Common myeloid progenitor, CD34-positive (primary cell): ENCODE measurements at regions not wholly inside any gene's neighbourhood (a gene's known extent, or its start where the extent isn't known, plus 50 kb on each side); places are given as distances from the start of the nearest gene placed in this dataset.
"Not testable (repeated sequence)": the region's sequence is repeated elsewhere in the genome, so short reads cannot be mapped to it uniquely, and the experiment has no call there.

Experiments
- CTCF ChIA-PET: fragments of 350-600 bp; sonication (Branson Sonifier 250); formaldehyde crosslinking; loops from one replicate; lab custom pipeline; 2021; ENCODE audit warnings: antibody characterized with exemption; lab: Charles Lee
- POLR2A ChIA-PET: fragments of 350-600 bp; sonication (Branson Sonifier 250); formaldehyde crosslinking; loops from one replicate; lab custom pipeline; 2021; ENCODE audit warnings: antibody characterized with exemption; lab: Charles Lee
- DNase-seq, 3 donors: peaks; one replicate each; pipeline versions ENCODE4 v3.0.0 to v3.0.0-alpha.2; 2013
- H3K27ac ChIP-seq, 2 experiments: 1 replicate in 1 of 2; 2 replicates in 1 of 2; pipeline ENCODE4 v1.7.0; 2013; ENCODE audit warnings: inconsistent platforms in 2 of 2, low read length in 2 of 2, mild to moderate bottlenecking in 2 of 2, low read depth in 1 of 2, moderate library complexity in 1 of 2; ENCODE audit not compliant: severe bottlenecking in 2 of 2, insufficient read depth in 1 of 2, poor library complexity in 1 of 2
- H3K27me3 ChIP-seq, 5 experiments: replicated peaks in 2 of 5; 1 replicate in 3 of 5; 2 replicates in 2 of 5; pipeline versions ENCODE4 v1.6.1 to v1.7.0; 2013; ENCODE audit warnings: low read length in 4 of 5, mild to moderate bottlenecking in 2 of 5, moderate library complexity in 2 of 5, inconsistent platforms in 1 of 5; ENCODE audit not compliant: insufficient read depth in 5 of 5, control insufficient read depth in 4 of 5
- H3K36me3 ChIP-seq, 4 experiments: 1 replicate in 2 of 4; 2 replicates in 2 of 4; pipeline versions ENCODE4 v1.6.1 to v1.7.0; 2013; ENCODE audit warnings: low read length in 3 of 4, control low read depth in 1 of 4, mild to moderate bottlenecking in 1 of 4; ENCODE audit not compliant: control insufficient read depth in 4 of 4, insufficient read depth in 4 of 4
- H3K4me1 ChIP-seq, 4 experiments: 1 replicate in 3 of 4; 2 replicates in 1 of 4; pipeline versions ENCODE4 v1.6.1 to v1.7.1; 2013; ENCODE audit warnings: low read length in 3 of 4, mild to moderate bottlenecking in 3 of 4, control low read depth in 1 of 4, inconsistent platforms in 1 of 4, moderate library complexity in 1 of 4; ENCODE audit not compliant: control insufficient read depth in 4 of 4, insufficient read depth in 4 of 4; ENCODE audit errors: control extremely low read depth in 1 of 4
- H3K4me3 ChIP-seq, 7 experiments: 1 replicate in 4 of 7; 2 replicates in 3 of 7; pipeline versions ENCODE4 v1.5.1 to v1.7.0; 2013; ENCODE audit warnings: mild to moderate bottlenecking in 7 of 7, low read length in 6 of 7, moderate library complexity in 6 of 7, inconsistent platforms in 2 of 7, low read depth in 2 of 7, control low read depth in 1 of 7; ENCODE audit not compliant: insufficient read depth in 4 of 7, control insufficient read depth in 1 of 7; ENCODE audit errors: extremely low read depth in 1 of 7
- H3K9me3 ChIP-seq, 5 experiments: 1 replicate in 4 of 5; 2 replicates in 1 of 5; pipeline versions ENCODE4 v1.6.1 to v1.7.1; 2013; ENCODE audit warnings: low read length in 4 of 5, mild to moderate bottlenecking in 2 of 5, inconsistent platforms in 1 of 5, low read depth in 1 of 5, moderate library complexity in 1 of 5; ENCODE audit not compliant: control insufficient read depth in 4 of 5, insufficient read depth in 2 of 5; ENCODE audit errors: control extremely low read depth in 1 of 5
- WGBS: methylation state at CpG from one replicate; pipeline ENCODE4 v1.1.5; 2013; ENCODE audit not compliant: insufficient coverage; 5-methylcytosine and 5-hydroxymethylcytosine counted together

- ChIA-PET CTCF (no interaction called here), POLR2A (no interaction called here)
- no peak overlapping the region for H3K4me3 ChIP-seq
- H3K27ac ChIP-seq = no peak overlapping the region
- no peaks in the 10 kb centered on the region for H3K9me3 ChIP-seq
- peaks cover 0 to 2% (median 0%) of the 10 kb centered on the region in 4 experiments for H3K4me1 ChIP-seq
- 83% methylated on average over 1 of the region's 1 CpG for WGBS
- H3K27me3 ChIP-seq = no peaks in the 10 kb centered on the region
- DNase-seq = no peak
- no peaks in the 10 kb centered on the region for H3K36me3 ChIP-seq
Observed at GRCh38 chr12:83527810-83528209, 841.1 kb downstream of the TMTC2 start.

GRCh38 chr12:83515306-83516026 is 828.8 kb downstream of the TMTC2 start:
- 100% methylated on average over 1 of the region's 3 CpGs for WGBS
- Histone ChIP-seq H3K9me3 (no peaks in the 10 kb centered on the region), H3K36me3 (no peaks in the 10 kb centered on the region), H3K27ac (no peak overlapping the region), H3K4me1 (no peaks in the 10 kb centered on the region), H3K4me3 (no peak overlapping the region), H3K27me3 (no peaks in the 10 kb centered on the region)
- POLR2A ChIA-PET = no interaction called here
- no peak for DNase-seq
- CTCF ChIA-PET = no interaction called here

- Histone ChIP-seq H3K4me3 (no peak overlapping the region), H3K36me3 (no peaks in the 10 kb centered on the region), H3K27ac (no peak overlapping the region), H3K4me1 (no peaks in the 10 kb centered on the region), H3K27me3 (no peaks in the 10 kb centered on the region), H3K9me3 (no peaks in the 10 kb centered on the region)
- ChIA-PET CTCF (no interaction called here), POLR2A (no interaction called here)
- WGBS = no CpG with 5 or more reads among the region's 1 CpG
- no peak for DNase-seq
Observed at GRCh38 chr12:83514372-83514771, 827.7 kb downstream of the TMTC2 start.

DNA sequence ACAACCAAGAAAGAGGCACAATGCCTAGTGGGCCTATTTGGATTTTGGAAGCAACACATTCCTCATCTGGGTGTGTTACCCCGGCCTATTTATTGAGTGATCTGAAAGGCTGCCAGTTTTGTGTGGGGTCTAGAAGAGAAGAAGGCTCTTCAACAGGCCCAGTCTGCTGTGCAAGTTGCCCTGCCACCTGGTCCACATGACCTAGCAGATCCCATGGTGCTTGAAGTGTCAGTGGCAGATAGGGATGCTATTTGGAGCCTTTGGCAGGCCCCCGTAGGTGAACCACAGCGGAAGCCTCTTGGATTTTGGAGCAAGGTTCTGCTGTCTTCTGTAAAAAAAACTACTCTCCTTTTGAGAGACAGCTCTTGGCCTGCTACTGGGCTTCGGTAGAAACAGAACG is 820.1 kb downstream of the TMTC2 start:
- DNase-seq = no peak
- no peaks in the 10 kb centered on the region for H3K9me3 ChIP-seq
- 92% methylated on average over 5 of the region's 5 CpGs for WGBS
- ChIA-PET CTCF (no interaction called here), POLR2A (no interaction called here)
- H3K4me3 ChIP-seq = no peak overlapping the region
- no peaks in the 10 kb centered on the region for H3K27me3 ChIP-seq
- H3K4me1 ChIP-seq = no peaks in the 10 kb centered on the region
- no peaks in the 10 kb centered on the region for H3K36me3 ChIP-seq
- H3K27ac ChIP-seq = no peak overlapping the region

DNA sequence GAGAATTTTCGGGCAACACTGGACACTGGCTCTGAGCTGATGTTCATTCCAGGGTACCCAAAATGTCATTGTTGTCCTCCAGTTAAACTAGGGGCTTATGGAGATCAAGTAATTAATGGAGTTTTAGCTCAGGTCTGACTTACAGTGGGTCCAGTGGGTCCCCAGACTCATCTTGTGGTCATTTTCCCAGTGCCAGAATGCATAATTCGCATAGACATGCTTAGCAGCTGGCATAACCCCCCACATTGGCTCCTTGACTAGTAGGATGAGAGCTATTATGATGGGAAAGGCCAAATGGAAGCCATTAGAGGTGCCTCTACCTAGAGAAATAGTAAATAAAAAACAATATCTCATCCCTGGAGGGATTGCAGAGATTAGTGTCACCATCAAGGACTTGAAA is 818.9 kb downstream of the TMTC2 start:
- DNase-seq = no peak
- H3K9me3 ChIP-seq = no peaks in the 10 kb centered on the region
- H3K27ac ChIP-seq = no peak overlapping the region
- H3K4me1 ChIP-seq = no peaks in the 10 kb centered on the region
- H3K36me3 ChIP-seq = no peaks in the 10 kb centered on the region
- WGBS = 89% methylated on average over 1 of the region's 2 CpGs
- no peak overlapping the region for H3K4me3 ChIP-seq
- ChIA-PET POLR2A (no interaction called here), CTCF (no interaction called here)
- H3K27me3 ChIP-seq = no peaks in the 10 kb centered on the region

- POLR2A ChIA-PET, H3K27ac ChIP-seq, H3K36me3 ChIP-seq, H3K9me3 ChIP-seq, DNase-seq, CTCF ChIA-PET, H3K4me3 ChIP-seq, H3K27me3 ChIP-seq, H3K4me1 ChIP-seq: not testable (repeated sequence)
Observed at GRCh38 chr12:83499894-83500293, 813.2 kb downstream of the TMTC2 start.

DNA sequence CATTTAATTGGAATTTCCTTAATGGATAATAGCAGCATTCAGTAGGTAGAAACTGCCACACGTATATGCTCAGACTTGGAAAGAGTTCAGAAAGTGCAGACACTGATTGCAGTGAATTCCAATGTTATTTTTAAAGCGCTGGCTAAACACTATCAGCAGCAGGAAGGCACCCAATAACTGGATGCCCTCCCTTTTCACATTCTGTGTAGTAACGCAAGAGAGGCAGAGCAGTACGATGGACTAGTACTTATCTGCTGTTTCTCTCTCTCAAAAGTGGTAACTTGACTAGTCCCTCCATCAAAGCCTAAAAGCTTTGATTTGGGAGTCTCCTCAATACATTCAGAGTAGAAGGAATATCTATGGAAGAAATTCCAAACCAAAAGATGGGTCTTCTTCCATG is 791.0 kb downstream of the TMTC2 start:
- no peaks in the 10 kb centered on the region for H3K27me3 ChIP-seq
- H3K9me3 ChIP-seq = peaks cover 0 to 1% (median 0%) of the 10 kb centered on the region in 5 experiments
- 77% methylated on average over 3 of the region's 4 CpGs for WGBS
- no peaks in the 10 kb centered on the region for H3K4me1 ChIP-seq
- H3K27ac ChIP-seq = no peak overlapping the region
- CTCF ChIA-PET = no interaction called here
- POLR2A ChIA-PET = no interaction called here
- no peaks in the 10 kb centered on the region for H3K36me3 ChIP-seq
- DNase-seq = no peak
- no peak overlapping the region for H3K4me3 ChIP-seq
